HG02840 (cell line): ENCODE measurements at regions not wholly inside any gene's neighbourhood (a gene's known extent, or its start where the extent isn't known, plus 50 kb on each side); places are given as distances from the start of the nearest gene placed in this dataset.

Source experiments
- ATAC-seq: cut with Tn5 transposase; IDR thresholded peaks from one replicate; pipeline ENCODE4 v1.9.1; 2021; ENCODE audit warnings: mild to moderate bottlenecking, moderate library complexity, moderate number of reproducible peaks; ENCODE audit not compliant: unreplicated experiment, low FRiP score

DNA sequence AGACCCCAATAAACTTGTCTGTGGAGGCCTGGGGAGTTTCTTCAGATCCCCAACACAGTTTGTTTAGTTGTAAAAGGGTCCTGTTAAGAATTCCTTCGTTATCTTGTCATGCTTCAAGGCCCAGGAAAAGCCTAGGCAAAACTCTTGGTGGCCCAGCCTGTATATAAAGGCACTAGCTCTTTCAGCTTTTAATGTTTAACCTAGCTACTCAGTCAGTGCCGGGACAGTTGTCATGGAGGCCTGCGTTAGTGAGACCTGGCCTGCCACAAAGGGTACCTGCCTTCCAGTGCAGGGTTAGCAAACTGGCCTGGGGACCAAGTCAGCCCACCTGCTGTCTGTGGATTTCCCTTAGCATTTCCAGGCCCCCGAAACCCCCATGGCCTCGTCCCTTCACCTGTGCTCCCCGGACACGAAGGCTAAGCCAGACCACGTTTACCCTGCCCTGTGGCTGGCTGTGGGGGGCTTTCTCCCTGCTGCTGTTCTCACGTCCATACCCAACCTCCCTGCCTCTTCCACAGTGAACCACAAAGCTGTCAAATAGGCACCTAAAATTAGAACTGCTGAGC is 96.9 kb upstream of the PPP2R2D start:
- ATAC-seq: no peak

DNA sequence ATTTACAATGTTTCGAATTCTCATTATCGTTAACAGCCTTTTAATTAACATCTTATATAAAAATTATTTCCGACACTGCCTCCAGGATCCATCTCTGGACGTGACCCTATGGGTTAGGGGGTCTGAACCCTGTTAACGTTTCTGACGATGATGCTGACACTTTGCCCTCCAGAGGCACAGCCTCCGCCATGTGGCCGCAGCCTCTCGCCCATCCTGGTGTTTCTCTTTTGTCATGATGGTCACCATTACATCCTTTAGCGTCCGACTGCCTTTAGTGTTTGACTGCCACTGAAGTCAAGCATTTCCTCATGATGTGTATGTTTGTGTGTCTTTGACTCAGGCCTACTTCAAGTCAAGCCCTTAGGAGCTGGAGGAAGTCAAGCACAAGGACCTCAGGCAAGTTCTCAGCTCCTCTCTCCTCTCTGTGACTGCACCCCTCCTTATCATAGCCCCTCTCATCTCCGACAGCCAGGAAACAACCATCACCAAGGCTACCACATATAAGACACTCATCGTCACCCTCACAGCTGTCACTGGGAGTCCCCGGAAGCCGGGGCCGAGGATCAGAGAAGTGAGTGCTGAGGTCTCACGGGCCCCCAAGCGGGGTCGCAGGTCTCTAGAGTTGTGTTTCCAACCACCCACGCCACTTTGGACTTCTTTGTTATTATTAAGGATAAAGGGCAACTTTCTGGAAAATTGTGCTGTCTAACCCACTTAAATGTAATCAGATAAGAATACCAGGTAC is 96.1 kb upstream of the PPP2R2D start:
- ATAC-seq: no peak

DNA sequence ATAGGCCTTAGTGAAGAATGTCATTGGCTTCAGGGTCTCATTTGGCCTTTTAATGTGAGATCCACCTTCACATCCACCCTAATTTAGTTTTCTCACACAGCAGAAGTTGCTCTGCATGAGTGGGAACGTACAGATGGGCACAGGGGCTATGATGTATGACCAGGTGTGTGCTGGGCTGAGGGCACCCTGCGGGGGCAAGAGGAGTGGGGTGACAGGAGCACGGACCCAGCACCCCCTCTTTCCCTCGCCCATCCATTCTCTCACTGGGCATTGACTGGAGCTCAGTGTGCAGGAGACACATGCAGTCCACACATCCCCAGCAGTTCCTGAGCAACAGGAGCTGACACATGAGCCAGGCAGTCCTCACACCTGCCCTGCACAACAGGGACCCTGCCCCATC is 95.1 kb upstream of the PPP2R2D start:
- ATAC-seq: no peak

- no peak for ATAC-seq
Observed at GRCh38 chr10:131806146-131806545, 94.7 kb upstream of the PPP2R2D start.

GRCh38 chr10:131806646-131807317 is 94.0 kb upstream of the PPP2R2D start:
- ATAC-seq: no peak

DNA sequence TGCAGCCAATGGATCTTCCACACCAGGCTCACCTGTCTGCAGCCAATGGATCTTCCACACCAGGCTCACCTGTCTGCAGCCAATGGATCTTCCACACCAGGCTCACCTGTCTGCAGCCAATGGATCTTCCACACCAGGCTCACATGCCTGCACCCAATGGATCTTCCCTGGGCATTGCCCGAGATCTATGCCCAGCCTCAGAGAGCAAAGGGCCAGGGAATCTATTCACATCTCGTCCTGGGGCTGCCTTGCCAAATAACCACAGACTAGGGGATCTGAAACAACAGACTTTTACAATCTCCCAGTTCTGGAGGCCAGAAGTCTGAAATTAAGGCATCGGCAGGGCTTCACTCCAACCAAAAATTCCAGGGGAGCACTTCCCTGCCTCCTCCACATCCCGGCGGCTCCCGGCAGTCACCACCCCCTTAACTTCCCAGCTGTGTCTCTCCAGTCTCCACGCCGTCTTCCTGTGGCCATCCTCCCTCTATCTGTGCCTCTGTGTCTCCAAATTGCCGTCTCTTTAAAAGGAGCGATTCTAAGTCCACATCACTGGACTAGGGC is 92.4 kb upstream of the PPP2R2D start:
- ATAC-seq: no peak

DNA sequence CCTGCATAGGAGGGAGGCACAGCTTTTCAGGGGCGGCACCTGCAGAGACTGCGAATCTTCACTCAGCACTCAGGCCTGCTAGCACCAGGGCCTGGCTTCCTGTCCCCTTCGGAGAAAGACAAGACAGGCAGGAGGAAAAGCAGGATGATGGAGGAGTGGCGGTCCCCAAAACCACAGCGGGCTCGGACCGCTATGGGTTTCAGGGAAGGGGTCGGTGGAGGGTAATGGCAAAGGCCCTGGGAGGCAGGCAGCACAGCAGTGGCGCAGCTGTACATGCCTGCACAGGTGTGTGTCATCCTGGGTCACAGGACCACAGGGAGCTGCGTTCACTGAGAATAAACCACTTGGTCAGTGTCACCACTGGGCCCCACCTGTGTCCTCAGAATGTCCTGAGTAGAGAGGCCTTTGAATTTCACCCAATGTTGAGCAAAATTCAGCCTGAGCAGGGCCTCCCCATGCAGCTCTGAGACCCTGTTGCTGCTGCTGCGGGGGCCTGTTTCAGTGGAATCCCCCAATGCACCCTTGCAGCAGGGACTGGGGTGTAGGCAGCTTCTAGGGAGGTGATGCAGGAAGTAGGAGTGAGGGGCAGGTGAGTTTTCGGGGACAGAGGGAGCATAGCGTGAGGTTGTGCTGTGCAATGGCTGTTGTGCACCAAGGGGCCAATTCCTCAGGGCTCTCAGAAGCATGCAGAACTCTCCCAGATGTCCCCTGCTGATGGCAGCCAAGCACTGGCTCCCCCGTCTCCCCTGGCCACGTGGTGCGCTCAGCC is 90.6 kb upstream of the PPP2R2D start:
- ATAC-seq: no peak

DNA sequence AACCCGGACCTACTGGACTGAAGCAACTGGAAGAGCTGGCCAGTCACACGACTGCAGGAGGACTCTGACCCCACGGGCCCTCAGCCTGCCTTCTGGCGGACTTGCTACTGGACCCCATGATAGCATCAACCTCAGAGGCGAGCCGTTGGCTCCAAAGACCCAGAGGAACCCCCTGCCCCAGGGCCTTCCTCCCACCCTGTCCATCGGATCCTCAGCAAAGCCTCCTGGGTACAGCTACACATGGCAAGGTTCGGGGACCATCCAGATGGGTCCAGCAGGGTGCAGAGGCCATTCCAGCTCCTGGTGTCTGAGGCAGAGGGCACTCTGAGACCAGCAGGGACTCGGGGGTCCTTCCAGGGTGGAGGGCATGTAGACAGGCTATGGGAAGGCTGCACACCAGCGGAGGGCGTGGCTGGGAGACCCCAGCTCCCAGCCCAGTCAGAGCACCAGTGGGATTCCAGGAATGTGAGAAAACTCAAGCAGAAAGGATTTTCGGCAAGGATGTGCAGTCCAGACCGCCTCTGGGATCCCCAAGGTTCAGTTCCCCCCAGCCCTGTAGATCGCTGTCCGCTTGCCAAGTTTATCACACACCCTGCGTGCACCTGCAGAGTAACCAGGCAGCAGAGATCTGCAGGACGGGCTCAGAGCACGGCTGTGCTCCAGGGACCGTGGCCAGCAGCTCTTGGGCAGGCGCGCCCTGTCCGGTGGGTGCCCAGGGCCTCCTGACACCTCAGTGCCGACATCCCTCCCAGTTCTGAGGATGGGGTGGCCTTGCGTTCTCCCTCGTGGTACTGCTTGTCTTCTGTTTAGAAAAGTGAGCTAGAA is 89.8 kb upstream of the PPP2R2D start:
- ATAC-seq: no peak

GRCh38 chr10:131811630-131812403 is 89.0 kb upstream of the PPP2R2D start:
- ATAC-seq: no peak

GRCh38 chr10:131812736-131813604 is 87.8 kb upstream of the PPP2R2D start:
- ATAC-seq: no peak

GRCh38 chr10:131814567-131815265 is 86.1 kb upstream of the PPP2R2D start:
- no peak for ATAC-seq

GRCh38 chr10:131815266-131816156 is 85.3 kb upstream of the PPP2R2D start:
- no peak for ATAC-seq

DNA sequence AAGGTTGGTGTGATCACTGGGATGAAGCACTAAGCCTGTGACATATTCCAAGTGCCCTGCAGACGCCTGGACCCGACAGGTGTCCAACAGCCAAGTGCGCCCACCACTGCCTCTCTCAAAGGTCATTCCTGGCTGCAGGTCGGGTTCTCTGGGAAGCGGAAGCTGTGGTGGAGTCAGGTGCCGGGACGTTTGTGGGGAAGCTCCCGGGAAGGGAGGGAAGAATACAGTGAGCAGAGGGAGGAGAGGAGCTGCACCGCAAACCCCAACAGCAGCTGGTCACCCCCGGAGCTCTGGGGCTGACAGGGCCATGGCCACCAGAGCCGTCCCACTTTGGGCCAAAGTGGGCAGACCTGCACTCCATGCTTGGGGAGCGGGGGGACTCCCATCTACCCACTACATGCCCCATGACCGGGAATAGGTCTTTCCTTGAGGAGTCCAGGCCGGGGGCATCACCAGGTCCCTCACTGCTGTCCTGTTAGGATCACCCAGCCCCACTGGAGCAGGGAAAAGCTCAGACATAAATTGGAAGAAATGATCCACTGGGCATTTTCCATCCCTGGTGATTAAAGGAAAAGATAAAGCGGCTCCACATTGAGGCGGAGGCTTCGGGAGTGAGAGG is 84.5 kb upstream of the PPP2R2D start:
- no peak for ATAC-seq

DNA sequence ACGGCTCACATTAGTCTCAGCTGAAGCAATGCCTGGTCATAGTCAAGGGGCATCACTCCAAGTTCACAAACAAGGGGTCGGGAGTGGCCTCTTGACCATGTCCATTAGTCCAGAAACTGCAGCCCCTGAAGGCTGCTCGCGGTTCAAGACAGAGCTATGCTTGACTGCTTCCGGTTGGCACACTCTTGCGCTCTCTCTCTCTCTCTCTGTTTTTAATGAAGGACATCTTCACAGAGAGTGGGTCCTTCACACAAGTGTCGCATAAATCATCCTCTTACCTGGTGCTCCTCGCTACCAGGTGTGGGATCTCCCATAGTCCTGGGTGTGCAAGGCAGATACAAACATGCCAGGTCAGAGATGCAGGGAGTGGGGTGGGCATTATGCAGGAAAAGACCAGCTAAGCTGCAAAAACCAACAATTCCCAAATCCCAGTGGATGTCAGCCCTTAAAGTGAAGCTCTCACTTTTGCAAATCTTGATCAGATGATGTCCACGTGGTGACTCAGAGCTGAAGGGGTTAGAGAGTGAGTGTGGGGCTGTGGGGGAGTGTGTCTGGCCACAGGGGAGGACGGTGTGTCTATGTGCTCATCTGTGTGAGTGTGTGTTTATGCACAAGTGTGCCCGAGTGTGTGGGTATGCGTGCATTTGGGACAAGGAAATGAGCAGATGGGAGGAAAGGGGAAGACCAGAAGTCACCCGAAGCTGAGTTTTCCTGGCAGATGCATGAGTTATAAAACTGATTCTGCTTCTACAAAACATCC is 83.7 kb upstream of the PPP2R2D start:
- no peak for ATAC-seq

DNA sequence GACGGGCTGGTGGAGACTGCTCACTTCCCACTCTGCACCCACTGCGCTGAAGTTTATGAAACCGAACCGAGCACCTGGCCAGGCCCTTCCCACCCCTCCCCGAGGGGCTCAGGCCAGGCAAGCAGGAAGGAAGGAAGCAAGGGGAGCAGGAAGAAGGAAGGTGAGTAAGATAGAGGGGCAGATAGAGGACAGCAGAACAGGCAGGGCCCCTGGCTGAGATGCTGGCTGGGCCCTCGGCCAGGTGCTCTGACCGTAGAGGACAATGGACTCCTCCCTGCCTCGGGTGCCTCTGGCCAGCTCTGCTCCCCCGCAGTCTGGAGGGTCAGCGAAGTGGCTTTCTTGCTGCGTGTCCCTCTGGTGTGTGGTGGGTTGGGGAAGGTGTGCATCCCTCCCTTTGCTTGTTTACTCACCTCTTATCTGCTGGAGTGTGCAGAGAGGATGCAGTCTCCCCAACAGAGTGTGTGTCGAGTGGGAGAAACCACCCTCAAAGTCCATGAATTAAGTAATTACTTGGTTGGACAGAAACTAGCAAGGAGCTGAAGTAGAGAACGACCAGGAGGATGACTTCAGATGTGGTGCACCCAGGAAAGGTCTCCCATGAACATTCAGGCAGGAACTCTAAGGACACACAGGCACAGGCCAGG is 82.8 kb upstream of the PPP2R2D start:
- ATAC-seq: no peak
